DOHH2 (cell line): ENCODE measurements at regions not wholly inside any gene's neighbourhood (a gene's known extent, or its start where the extent isn't known, plus 50 kb on each side); places are given as distances from the start of the nearest gene placed in this dataset.

Source experiments
- CTCF ChIP-seq: fragments of 200-600 bp; sonication (generic); IDR thresholded peaks from one replicate; pipeline ENCODE4 v1.5.1; 2014; ENCODE audit warnings: antibody characterized with exemption, mild to moderate bottlenecking, low read depth, low read length; ENCODE audit not compliant: poor library complexity, severe bottlenecking
- EZH2phosphoT487 ChIP-seq: fragments of 200-600 bp; sonication (generic); IDR thresholded peaks from 2 replicates; pipeline ENCODE4 v1.6.1; 2017; ENCODE audit warnings: borderline replicate concordance, mild to moderate bottlenecking, antibody characterized with exemption, low read length, moderate library complexity, mixed read lengths

GRCh38 chr2:239675826-239676715 lies 275.3 kb upstream of the HDAC4 start:
- TF ChIP-seq CTCF (no peak), EZH2phosphoT487 (no peak)
